Inferior parietal cortex (tissue), 1 donor: ENCODE measurements at regions not wholly inside any gene's neighbourhood (a gene's known extent, or its start where the extent isn't known, plus 50 kb on each side); places are given as distances from the start of the nearest gene placed in this dataset.

Experiments used
- DNase-seq: peaks from one replicate; pipeline ENCODE4 v3.0.0-alpha.2; 2016; ENCODE audit errors: extremely low spot score

DNA sequence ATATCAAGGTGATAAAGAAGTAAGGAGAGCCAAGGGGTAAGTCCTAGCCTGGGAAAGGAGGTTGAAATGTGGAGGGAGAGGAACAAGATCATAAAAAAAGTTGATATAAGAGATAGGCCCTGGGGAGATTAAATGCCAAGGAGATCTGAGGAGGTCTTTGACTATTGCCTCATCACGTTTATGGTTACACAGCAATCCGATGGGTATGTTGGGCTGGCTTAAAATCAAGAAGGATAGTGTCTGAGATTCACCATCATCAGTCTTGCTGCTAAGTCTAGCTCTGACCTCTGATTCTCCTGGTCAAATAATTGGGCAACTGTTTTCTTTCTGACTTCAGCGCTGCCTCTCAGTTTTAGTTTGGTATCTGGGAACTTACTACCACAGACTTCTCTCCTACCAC is 416.3 kb downstream of the GPATCH2 start:
- no peak for DNase-seq

DNA sequence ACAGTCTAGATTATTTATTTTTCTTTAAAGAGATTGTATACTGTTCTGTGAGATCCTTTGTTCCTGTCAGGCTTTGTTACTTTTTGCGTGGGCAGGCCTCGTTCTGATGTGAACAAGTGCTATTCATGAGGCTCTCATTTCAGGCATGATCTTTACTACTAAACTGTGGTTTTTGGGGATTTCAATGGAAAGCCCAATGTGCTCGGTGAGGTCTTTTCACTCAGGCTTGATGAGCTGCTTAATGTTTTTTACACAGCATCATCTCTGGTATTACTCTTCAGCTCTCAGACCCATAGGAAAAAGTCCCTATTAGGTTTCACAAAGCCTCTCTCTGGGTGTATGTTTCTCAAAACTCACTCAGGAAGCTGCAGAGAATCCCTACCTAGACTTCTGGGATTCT is 419.4 kb downstream of the GPATCH2 start:
- no peak for DNase-seq

DNA sequence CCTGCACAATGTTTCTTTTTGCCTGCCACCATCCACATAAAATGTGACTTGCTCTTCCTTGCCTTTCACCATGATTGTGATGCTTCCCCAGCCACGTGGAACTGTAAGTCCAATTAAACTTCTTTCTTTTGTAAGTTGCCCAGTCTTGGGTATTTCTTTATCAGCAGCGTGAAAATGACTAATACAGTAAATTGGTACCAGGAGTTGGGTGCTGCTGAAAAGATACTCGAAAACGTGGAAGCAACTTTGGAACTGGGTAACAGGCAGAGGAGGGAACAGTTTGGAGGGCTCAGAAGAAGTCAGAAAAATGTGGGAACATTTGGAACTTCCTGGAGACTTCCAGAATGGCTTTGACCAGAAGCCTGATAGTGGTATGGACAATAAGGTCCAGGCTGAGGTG is 425.3 kb downstream of the GPATCH2 start:
- DNase-seq, result no peak

DNA sequence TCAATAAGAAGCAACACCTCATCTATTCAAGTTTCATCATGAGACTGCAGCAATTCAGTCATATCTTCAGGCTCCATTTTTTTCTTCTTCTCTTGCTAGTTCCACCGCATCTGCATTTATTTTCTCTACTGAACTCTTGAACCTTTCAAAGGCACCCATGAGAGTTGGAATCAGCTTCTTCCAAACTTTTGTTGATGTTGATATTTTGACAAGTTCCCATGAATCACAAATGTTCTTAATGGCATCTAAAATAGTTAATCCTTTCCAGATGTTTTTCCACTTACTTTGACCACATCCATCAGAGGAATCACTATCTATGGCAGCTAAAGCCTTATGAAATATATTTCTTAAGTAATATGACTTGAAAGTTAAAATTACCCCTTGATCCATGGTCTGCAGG is 434.3 kb downstream of the GPATCH2 start:
- DNase-seq, result no peak

DNA sequence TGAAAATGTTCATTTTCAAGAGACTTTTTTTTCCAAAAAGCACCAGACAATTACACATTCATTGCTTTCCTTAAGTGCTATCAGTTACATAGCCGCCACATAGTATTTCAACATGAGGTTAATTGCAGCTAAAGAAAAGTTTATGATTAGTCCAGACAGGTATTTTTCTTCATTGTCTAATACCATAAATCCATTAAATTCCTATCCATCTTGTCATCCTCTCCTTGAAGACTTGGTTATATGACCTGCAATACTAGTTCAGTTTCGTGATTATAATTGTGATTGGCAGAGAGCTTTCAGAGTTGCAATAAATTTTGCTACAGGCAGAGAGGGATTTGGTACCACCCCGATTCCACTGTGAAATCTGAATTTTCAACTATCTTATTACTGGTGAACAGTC is 437.7 kb downstream of the GPATCH2 start:
- no peak for DNase-seq

DNA sequence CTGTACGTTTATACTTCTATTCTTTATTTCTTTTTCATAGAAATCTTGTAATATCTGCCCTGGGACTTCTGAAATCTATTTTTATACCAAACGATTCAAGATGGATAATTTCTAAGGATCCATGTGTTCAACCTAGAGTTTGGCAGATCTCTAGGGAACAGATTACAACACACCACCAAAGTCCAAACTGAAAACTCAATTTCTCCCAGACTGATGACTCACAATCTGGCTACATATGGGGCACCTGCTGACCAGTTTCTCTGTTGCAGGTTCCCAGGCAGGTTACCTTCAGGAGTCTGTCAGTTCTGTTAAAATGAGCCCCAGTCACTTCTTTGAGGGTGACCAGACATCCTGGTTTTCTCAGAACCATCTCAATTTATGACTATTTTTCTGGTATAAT is 439.4 kb downstream of the GPATCH2 start:
- DNase-seq, result no peak

DNA sequence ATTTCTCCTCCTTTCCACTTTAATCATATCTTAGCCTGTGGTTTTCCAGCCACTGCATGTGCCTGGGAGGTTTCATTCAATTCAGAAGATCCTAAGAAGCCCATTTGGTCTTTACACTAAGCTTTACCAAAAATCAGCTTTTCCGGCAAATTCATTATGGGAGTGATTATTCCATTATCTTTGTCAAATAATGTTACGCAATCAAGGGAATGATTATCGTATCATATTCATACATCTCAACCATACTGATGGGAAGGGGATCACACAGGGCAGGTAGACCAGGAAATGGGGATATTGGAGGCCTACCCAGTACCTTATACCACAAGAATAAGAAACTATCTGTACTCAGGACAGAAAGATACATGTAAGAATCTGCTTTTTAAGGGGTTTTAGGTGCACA is 440.5 kb downstream of the GPATCH2 start:
- DNase-seq, result no peak

DNA sequence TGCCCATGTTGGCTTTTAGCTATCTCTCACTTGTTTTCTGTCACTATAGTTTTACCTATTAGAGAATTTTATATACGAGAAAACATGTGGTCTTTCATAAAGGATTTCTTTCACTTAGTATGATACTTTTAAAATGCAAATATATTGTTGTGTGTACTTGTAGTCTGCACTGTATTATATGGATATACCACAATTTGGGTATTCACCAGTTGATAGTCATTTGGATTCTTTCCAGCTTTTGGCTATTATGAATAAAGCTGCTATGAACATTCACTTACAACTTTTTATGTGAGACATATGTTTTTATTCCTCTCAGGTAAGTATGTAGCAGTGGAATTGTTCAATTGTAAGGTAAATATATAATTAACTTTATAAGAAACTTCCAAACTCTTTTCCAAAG is 441.5 kb downstream of the GPATCH2 start:
- no peak for DNase-seq

DNA sequence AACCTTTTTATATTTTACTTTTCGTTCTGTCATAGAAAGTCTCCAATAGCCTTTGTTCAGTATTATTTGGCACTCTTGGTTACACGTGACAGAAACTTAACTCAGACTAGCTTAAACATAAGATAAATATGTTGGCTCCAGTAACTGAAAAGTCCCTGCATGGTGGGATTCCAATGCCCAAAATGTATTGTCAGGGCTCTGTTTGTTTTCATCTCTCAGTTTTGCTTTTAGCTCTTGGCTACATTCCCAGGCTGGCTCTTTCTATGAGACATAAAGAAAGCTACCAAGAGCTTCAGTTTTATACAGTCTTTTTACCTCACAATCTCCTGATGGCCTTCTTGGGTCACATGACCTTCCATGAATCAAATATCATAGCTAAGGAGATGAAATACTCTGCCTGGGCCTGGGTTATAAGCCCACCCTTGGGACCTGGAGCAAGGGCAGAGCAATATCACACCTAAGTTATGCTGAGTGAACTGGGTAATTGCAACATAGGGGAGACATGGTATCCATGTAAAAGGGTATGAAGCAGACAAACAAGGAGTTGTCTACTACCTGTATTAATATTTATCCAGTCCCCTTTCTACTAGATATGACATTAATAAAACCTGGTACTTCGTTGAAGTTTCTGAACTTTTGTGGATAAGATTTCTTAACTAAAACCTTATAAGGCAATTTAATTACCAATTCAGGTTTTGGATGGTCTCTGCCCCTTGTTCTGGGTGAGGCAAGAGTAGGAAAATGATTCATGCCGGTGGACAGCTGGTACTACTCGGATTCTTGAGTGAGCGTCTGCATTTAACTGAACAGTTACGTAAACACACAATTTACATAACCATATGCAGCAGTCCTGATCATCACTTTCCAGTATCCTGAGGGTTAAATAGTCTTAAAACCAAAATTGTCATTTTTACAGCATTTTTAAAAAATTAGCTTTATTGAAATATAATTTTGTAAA is 442.3 kb downstream of the GPATCH2 start:
- DNase-seq, result no peak

DNA sequence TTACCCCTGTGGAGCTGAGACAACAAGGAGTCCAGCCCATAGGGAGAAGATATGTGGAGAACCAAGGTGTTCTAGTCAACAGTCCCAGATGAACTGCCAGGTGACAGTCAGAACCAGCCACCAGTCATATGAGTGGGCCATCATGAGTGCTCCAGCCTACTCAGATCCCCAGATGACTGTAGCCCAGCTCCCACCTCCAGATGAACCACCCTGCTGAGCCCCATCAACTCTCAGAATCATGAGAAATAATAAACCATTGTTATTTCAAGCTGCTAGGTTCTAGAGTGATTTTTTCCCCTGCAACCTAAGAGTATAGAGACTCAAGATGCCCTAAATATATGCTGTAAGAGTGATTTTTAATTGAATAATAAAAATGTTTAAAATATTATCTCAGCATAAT is 444.2 kb downstream of the GPATCH2 start:
- no peak for DNase-seq

DNA sequence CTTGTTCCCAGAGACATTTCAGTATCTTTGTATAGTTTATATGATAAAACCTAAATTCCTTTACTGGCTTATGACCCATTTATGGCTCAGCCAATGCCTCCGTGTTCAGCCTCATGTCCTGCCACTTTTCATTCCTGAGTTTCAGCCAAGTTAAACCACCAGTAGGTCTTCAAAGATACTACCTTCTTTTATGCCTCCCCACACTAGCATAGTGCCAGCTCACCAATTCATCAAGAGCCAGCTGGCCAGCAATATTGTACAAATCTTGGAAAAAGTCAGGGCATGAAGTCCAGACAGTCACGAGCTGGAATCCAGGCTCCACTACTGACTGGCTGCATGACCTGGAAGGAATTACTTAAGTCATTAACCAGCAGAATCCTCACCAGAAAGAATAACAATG is 446.0 kb downstream of the GPATCH2 start:
- no peak for DNase-seq

DNA sequence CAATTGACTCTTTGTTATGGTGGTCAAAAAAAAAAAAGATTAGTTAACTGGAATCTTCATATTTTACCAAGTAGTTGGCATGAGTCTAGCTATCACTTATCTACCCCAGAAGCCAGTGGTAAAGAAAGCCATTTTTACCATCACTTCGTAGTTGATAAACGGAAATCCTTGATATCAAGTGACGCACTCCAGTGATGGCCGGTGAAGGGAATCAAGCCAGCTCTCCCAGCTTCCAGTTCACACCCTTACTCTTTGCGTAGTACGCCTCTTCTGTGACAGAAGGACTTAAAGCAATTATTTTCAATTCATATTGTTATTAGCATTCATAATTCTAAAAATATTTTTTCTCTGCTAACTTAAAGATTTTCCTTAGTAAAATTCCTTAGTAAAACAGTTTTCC is 447.9 kb downstream of the GPATCH2 start:
- no peak for DNase-seq

DNA sequence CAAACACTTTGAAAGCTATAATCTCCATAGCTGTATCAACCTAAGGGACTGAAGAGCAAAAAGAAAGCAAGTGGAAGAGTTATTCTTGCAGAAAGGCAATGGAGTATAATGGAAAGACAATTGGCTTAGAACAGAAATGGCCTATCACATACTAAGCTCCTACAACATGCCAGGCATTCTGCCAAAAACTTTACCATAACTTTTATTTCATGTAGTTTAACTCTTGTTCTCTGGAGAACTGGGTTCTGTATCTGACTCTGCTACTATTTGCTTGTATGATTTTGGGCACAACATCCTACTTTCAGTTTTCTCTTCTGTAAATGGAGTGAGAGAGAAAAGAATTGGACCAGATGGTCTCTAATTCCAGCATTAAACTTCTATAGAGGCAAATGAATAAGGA is 449.1 kb downstream of the GPATCH2 start:
- DNase-seq, result no peak

DNA sequence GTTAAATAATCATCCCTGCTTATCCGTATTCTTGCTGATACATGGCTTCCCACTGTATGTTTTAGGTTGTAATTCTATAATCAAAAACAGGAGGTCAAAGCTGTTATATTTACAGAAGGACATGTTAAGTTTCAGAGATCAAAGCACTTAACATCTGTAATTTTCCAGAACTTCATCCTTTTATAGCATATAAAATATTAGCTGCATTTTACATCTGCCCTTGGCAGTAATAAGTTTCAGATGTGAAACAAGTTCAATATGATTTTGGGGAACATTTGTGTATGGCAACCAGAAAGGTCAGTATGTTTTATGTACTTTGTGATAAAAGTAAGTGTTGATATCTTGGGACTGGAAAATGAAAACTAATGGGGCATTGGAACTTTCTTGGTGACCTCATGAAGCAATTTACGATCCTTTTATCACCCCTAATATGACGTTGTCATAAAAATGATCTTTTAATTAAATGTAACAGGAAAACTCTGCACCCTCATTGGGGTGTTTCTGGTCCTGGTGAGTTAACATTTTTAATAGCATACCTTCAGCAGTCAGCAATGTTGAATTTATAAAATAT is 449.6 kb downstream of the GPATCH2 start:
- DNase-seq, result no peak

DNA sequence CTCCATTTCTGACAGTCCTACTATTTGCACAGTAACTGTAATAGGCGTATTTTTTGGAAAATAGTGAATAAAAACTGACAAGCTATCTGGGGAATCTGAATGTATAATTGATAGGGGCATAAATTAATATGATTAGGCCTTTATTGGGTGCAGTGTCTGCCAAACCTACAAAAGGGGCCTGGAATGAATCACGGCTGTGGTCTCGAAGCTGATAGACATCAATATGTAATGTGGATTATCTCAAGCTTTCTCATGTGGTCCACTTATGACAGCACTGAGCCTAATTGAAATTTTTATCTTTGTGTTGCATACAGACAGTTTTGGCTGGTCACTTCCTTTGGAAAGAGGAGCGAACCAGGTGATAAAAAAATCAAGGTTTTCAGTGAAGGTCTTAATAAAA is 450.4 kb downstream of the GPATCH2 start:
- no peak for DNase-seq

DNA sequence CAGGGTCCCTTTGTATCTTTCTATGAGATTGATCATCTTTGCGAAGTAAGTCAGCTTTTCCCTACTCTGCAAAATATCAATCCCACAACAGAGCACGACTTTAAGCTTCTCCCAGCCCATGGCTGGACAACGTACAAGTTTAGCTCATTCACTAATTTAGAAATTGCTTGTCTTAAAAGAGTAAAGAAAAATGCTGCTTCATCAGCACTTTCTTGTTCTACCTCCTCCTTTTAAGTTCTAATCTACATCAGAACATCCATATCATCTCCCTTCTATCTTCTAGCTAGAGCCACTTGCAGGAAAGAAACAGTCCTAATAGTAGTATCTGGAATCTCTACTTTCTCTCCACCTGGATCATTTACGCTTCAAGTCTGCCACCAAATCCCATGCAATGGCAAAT is 441.2 kb upstream of the ESRRG start:
- no peak for DNase-seq

DNA sequence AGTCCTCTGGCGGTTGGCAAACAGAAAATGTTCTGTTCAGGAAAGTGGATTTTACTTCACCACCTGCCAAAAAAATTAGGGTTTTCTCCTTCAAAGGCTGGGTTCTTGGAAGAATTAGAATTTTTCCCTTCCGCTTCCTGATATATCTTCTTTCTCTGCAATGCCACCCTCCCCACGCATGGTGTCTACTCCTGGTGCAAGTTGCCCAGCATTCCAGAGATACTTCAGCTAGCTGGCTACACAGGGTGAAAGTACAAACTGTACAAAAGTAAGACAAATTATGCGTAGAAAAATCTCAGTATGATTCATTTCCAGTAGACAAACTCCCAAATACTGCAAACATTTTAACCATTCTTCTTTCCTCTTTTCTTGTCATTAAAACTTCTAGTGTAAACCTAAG is 430.1 kb upstream of the ESRRG start:
- no peak for DNase-seq

DNA sequence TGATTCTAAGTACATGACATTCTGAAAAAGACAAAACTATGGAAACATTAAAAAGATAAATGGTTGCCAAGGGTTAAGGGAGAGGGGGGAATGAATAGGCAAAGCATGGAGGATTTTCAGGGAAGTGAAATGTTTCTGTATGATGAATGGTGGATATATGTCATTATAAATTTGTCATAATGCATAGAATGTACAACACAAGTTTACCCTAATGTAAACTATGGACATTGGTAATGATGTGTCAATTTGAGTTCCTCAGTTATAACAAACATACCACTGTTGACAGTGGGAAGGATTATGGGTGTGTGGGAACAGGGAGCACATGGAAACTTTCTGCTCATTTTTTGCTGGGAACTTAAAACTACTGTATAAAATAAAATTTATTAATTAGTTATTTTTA is 427.1 kb upstream of the ESRRG start:
- no peak for DNase-seq

DNA sequence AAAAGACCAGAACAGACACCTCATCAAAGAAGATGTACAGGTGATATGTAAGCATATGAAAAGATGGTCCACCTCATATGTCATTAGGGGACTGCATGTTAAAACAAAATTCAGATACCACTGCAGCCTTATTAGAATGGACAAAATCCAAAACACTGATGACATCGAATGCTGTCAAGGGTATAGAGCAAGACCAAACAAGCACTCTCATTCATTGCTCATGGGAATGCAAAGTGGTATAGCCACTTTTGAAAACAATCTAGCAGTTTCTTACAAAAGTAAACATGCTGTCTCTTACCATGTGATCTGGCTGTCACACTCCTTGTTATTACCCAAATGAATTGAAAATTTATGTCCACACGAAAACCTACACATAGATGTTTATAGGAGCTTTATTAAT is 426.6 kb upstream of the ESRRG start:
- DNase-seq, result no peak

DNA sequence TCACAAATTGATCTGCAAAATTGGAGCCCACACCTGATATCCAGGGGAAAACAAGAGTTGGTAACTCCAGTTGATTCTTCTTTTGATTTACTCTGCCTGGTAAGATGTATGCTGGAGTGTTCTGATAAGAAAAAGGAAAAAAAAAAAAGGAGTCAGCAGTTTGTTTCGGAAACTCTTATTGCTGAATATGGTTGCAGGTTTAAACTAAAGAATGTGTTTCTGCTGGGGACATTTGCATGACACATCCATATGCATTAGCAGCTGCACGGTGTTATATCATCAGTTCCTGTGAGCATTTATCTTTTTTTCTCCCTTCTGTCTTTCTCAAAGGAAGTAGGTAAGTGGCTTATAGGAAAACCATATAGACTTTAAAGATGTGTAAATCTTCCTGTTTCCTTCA is 418.5 kb upstream of the ESRRG start:
- DNase-seq, result no peak

DNA sequence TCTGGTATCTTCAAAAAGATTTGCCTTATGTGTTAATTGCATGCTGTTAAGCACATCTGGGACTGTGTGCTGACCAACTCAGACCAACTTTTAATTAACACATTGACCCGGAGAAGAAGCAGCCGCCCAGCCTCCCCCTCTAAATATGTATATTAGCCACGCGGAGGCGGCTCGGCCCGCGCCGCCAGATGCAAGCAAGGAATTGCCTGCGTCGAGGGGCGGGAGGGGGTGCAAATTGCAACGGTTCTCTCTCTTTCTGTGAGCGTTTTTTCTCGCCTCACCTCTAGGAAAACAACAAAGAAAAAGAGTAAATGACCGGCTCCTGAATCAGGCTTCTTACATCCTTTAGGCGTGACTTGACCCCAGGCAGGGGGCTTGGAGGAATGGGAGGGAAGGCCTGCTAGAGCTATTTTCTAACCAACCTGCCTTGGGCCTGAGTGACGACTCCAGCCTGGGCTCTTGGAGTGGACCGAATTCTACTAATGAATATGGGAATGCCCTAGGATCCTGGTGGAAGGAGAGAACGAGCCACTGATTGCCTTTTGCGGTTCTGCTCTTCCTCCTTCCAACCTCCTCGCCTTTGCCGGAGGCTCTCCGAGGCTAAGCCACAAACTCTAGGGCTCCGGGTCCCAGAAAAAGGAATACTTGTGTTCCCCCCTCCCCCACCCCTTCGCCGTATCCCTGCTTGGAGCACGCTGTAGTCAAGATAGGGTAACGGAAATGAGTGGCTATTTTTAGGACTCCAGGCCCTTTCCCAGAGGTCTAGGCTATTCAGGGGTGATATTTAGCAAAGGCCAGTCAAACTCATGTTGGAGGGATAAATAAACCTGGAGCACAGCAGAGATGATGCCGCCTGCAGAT is 417.0 kb upstream of the ESRRG start:
- no peak for DNase-seq

DNA sequence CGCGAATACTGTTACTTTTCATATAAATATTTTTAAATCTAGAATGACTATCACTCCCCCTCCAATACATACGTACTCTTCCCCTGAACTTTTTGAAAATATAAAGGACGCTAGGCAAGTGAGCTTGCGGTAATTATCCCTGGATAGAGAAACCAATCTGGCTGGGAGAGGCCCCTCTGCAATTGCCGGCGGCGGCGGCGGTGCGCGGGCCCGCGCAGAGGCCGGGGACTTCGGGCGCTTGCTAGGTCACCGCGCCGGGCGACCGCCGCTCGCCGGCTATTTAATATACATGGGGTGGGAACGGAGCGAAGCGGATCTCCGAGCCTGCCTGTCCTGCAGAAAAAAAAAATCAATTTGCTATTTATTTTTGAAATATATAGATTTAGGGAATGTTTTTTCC is 416.3 kb upstream of the ESRRG start:
- no peak for DNase-seq
